Mesothelial cell of epicardium (in vitro differentiated cells): ENCODE measurements at regions not wholly inside any gene's neighbourhood (a gene's known extent, or its start where the extent isn't known, plus 50 kb on each side); places are given as distances from the start of the nearest gene placed in this dataset.

Experiments
- DNase-seq, 2 experiments: peaks; one replicate each; pipeline ENCODE4 v3.0.0; 2021; ENCODE audit warnings: low spot score in 2 of 2; ENCODE audit not compliant: unreplicated experiment in 2 of 2
- H3K27ac Mint-ChIP-seq: 2 replicates; pipeline ENCODE4 v1.8.0; 2021; ENCODE audit warnings: mixed read lengths
- H3K27me3 Mint-ChIP-seq: 2 replicates; pipeline ENCODE4 v1.8.0; 2021; ENCODE audit warnings: low read depth, mixed read lengths
- H3K36me3 Mint-ChIP-seq: 2 replicates; pipeline ENCODE4 v1.8.0; 2021; ENCODE audit warnings: mixed read lengths
- H3K4me1 Mint-ChIP-seq: 2 replicates; pipeline ENCODE4 v1.8.0; 2021; ENCODE audit warnings: mixed read lengths
- H3K4me3 Mint-ChIP-seq: 2 replicates; pipeline ENCODE4 v1.8.0; 2021; ENCODE audit warnings: mild to moderate bottlenecking, moderate library complexity, mixed read lengths
- H3K9me3 Mint-ChIP-seq: 2 replicates; pipeline ENCODE4 v1.8.0; 2021; ENCODE audit warnings: mixed read lengths
- CTCF ChIP-seq: fragments of 200-600 bp; sonication (generic); IDR thresholded peaks from one replicate; pipeline ENCODE4 v1.5.0; 2021; ENCODE audit warnings: antibody characterized with exemption; ENCODE audit not compliant: unreplicated experiment

DNA sequence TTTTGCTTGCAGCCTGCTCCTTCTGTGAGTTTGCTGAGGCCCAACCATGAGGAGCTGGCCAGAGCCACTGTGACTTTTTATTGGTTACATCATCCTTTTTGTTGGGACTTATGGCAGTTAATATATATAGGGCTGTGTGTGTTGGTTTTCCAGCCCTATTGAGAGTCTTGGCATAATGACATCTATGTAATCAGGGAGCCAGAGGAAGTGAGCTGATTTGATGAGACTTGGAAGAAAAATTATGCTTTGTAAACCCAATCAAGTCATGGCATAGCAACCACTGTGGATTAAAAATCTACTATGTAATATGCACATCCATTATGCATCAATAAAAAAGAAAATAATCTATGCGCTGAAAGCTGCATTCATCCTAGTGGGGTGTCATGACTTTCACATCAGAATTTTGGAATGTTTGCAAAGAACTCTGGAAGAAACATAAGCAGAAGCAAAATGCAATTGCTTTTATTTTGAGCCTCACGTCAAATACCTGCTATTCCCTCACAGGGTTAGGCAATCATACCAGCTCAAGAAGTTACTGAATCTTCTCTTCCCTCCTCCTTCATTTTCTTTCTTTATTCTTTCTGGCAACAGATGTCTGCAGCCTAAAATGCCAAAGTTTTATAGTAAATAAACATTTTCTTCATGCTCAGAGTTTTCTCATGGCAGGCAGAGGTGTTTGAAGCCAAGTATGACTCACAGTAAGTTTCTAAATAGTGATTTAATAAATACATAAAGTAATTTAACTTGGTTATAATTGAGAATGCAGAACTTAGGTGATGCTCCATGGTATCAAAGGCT is 308.5 kb downstream of the KCNS3 start:
- Mint-ChIP-seq H3K36me3 (no peaks in the 10 kb centered on the region), H3K27ac (no peak overlapping the region), H3K27me3 (peaks cover 10% of the 10 kb centered on the region), H3K4me1 (peaks cover 22% of the 10 kb centered on the region), H3K4me3 (no peak overlapping the region), H3K9me3 (no peaks in the 10 kb centered on the region)
- no peak for TF ChIP-seq CTCF
- no peak for DNase-seq

GRCh38 chr2:18182861-18183260 is 304.4 kb downstream of the KCNS3 start:
- Mint-ChIP-seq H3K4me3 (no peak overlapping the region), H3K27ac (no peak overlapping the region), H3K27me3 (peaks cover 7% of the 10 kb centered on the region), H3K4me1 (peaks cover 9% of the 10 kb centered on the region), H3K9me3 (no peaks in the 10 kb centered on the region), H3K36me3 (no peaks in the 10 kb centered on the region)
- no peak for DNase-seq
- no peak for TF ChIP-seq CTCF

- H3K36me3 Mint-ChIP-seq = no peaks in the 10 kb centered on the region
- DNase-seq = no peak
Observed at GRCh38 chr2:18180912-18181311, 302.4 kb downstream of the KCNS3 start.

DNA sequence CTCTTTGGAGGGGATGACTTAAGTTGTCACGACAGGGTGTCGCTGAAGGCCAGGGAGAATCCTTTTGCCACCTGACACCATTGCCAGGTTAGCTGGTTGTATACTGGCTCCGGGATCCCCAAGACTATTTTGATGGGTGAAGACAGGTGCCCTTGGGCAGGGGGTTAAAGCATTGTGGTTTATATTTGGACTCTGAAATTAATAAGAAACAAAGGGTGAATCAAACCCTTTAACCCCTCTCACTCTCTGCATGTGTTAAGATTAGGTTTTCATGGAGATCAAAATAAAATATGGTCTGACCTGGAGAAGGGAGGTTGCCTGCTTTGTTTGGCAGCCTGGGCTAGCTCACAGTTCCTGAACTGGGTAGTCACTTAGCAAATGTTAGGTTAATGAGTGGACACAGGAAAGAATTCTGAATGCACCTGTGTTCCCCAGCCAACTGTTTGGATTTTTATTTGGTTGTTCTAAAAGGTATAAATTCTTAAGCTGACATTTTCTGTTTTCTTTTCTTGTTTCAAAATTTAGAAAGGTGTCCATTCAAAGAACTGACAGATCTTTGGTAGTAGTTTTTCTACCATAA is 301.7 kb downstream of the KCNS3 start:
- no peaks in the 10 kb centered on the region for H3K9me3 Mint-ChIP-seq
- no peak for TF ChIP-seq CTCF

More at GRCh38 chr2:18180912-18181311, 302.4 kb downstream of the KCNS3 start:
- H3K27ac Mint-ChIP-seq = no peak overlapping the region
- H3K4me1 Mint-ChIP-seq = peaks cover 4% of the 10 kb centered on the region
- no peaks in the 10 kb centered on the region for H3K9me3 Mint-ChIP-seq
- no peak for TF ChIP-seq CTCF
- no peak overlapping the region for H3K4me3 Mint-ChIP-seq
- H3K27me3 Mint-ChIP-seq = peaks cover 7% of the 10 kb centered on the region

GRCh38 chr2:18178736-18179349 is 300.4 kb downstream of the KCNS3 start:
- Mint-ChIP-seq H3K27me3 (peaks cover 11% of the 10 kb centered on the region), H3K36me3 (no peaks in the 10 kb centered on the region), H3K27ac (no peak overlapping the region), H3K4me3 (no peak overlapping the region), H3K9me3 (no peaks in the 10 kb centered on the region), H3K4me1 (peaks cover 4% of the 10 kb centered on the region)
- peak; percentile 82 for TF ChIP-seq CTCF
- no peak for DNase-seq

More for the DNA sequence above, 301.7 kb downstream of the KCNS3 start:
- Mint-ChIP-seq H3K27ac (no peak overlapping the region), H3K36me3 (no peaks in the 10 kb centered on the region), H3K4me3 (no peak overlapping the region), H3K4me1 (peaks cover 4% of the 10 kb centered on the region), H3K27me3 (peaks cover 9% of the 10 kb centered on the region)
- no peak for DNase-seq
